HUES64 (cell line): ENCODE measurements at regions not wholly inside any gene's neighbourhood (a gene's known extent, or its start where the extent isn't known, plus 50 kb on each side); places are given as distances from the start of the nearest gene placed in this dataset.
"Not testable (repeated sequence)": the region's sequence is repeated elsewhere in the genome, so short reads cannot be mapped to it uniquely, and the experiment has no call there.

Source experiments
- H3K27ac ChIP-seq: 2 replicates; pipeline ENCODE4 v1.7.0; 2013; ENCODE audit warnings: low read depth, low read length, inconsistent platforms
- H3K27me3 ChIP-seq: 2 replicates; pipeline ENCODE4 v1.6.1; 2013; ENCODE audit warnings: mild to moderate bottlenecking, low read length; ENCODE audit not compliant: insufficient read depth
- H3K36me3 ChIP-seq: 2 replicates; pipeline ENCODE4 v1.6.1; 2013; ENCODE audit warnings: mild to moderate bottlenecking, low read length; ENCODE audit not compliant: insufficient read depth
- H3K4me1 ChIP-seq: 2 replicates; pipeline ENCODE4 v1.6.1; 2013; ENCODE audit warnings: mild to moderate bottlenecking, low read length, moderate library complexity; ENCODE audit not compliant: insufficient read depth
- H3K4me3 ChIP-seq: 2 replicates; pipeline ENCODE4 v1.5.1; 2013; ENCODE audit warnings: mild to moderate bottlenecking, low read length, moderate library complexity
- H3K9ac ChIP-seq: 2 replicates; pipeline ENCODE4 v1.6.1; 2013; ENCODE audit warnings: mild to moderate bottlenecking, low read depth, low read length
- H3K9me3 ChIP-seq: 2 replicates; pipeline ENCODE4 v1.6.1; 2013; ENCODE audit warnings: low read depth, low read length; ENCODE audit not compliant: insufficient read depth
- WGBS: fragments of 150-250, 120-280 bp; methylation state at CpG from one replicate; pipeline ENCODE4 v1.1.7; 2013; ENCODE audit warnings: missing lambda C conversion rate; 5-methylcytosine and 5-hydroxymethylcytosine counted together

DNA sequence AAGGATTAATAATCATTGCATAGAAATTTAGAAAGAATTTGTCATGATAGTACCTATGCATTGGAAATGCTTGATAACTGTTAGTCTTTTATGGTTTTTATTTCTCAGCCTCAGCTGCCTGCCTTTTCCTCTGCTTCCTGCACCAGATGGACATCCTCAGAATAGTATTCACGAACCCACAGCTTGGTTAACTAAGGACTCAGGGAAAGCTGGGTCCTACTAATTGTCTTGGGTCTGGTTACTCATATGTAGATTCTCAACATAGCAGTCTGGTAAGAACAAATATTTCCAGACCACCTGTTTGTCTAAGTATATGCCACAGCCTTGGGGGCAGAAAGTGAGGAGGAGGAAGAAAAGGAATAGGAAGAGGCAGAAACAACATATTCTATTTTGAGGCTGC lies 464.5 kb upstream of the SMARCA2 start:
- WGBS: 90% methylated on average over 1 of the region's 1 CpG
- Histone ChIP-seq H3K27ac (no peak overlapping the region), H3K4me1 (no peaks in the 10 kb centered on the region), H3K36me3 (no peaks in the 10 kb centered on the region), H3K4me3 (no peak overlapping the region), H3K27me3 (no peaks in the 10 kb centered on the region), H3K9me3 (no peaks in the 10 kb centered on the region), H3K9ac (no peak overlapping the region)

DNA sequence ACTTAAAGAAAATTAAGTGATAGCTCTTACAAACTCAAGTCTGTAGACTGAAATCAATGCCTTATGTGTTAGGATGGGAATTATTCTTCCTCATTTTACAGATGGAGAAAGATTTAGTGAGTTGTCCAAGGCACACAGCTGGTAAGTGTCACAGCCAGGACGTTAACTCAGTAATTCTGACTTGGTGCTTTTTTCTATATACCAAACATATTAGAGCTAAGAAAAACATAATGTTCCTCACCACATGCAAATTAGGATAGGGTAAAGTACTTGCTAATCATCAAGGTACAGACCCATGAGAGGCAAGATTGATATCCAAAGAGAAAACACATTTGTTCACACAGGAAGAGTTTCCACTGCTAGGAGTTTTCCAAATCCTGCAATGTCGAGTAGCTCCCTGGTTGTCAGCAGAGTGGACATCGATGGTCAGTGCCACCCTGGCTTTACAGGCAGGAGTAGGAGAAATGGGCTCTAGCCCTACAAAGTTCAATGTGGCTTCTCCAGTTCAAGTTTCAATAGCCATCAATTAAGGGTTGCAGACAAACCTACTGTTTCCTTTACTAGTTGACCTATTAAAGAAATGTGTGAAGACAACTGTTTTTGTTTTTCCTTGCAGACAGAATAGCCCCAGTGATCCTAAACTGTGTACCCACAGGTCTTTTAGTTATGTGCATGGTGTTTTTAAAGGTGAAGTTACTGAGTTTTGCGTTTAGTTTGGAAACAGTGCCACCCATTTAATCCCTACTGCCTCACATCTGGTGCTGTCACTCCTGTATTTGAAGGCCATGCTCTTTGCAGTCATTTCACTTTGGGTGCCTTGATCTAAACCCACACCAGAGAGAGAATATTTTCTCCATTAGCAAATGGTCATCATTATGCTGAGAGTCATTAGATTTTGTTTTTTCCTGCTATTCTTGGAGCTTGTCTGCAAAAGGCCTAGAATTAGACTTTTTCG lies 460.8 kb upstream of the SMARCA2 start:
- Histone ChIP-seq H3K27ac (no peak overlapping the region), H3K27me3 (no peaks in the 10 kb centered on the region), H3K9ac (no peak overlapping the region), H3K4me3 (no peak overlapping the region), H3K36me3 (no peaks in the 10 kb centered on the region), H3K9me3 (peaks cover 11% of the 10 kb centered on the region), H3K4me1 (no peaks in the 10 kb centered on the region)
- WGBS: 74% methylated on average over 4 of the region's 5 CpGs

DNA sequence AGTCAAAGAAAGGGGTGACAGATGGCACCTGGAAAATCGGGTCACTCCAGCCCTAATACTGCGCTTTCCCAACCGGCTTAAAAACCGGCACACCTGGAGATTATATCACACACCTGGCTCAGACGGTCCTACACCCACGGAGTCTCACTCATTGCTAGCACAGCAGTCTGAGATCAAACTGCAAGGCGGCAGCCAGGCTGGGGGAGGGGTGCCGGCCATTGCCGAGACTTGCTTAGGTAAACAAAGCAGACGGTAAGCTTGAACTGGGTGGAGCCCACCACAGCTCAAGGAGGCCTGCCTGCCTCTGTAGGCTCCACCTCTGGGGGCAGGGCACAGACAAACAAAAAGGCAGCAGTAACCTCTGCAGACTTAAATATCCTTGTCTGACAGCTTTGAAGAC lies 456.5 kb upstream of the SMARCA2 start:
- H3K9me3 ChIP-seq: peaks cover 11% of the 10 kb centered on the region
- not testable (repeated sequence) for H3K36me3 ChIP-seq, H3K27ac ChIP-seq, H3K27me3 ChIP-seq, H3K4me1 ChIP-seq, H3K9ac ChIP-seq, H3K4me3 ChIP-seq
- 92% methylated on average over 10 of the region's 10 CpGs for WGBS

DNA sequence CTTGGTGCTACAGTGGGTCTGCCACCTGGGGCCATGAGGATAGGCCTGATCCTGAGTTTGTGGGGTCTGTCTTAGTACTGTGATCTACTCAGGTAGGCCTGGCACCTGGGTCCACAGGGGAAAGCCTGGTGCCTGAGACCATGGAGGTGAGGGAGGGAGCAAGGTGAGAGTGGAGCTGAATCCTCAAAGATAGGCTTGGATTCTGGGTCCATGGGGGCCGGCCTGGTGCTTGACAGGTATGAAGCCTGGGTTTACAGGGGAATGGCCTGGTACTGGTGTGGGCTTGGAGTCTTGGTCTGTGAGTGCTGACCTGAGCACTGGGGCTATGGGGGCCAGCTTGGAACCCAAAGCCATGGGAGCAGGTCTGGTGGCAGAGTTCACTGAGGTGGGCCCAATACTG lies 439.2 kb upstream of the SMARCA2 start:
- Histone ChIP-seq H3K27me3 (no peaks in the 10 kb centered on the region), H3K9me3 (peaks cover 12% of the 10 kb centered on the region), H3K9ac (no peak overlapping the region), H3K36me3 (no peaks in the 10 kb centered on the region), H3K27ac (no peak overlapping the region), H3K4me1 (no peaks in the 10 kb centered on the region), H3K4me3 (no peak overlapping the region)
- WGBS: 88% methylated on average over 1 of the region's 1 CpG

DNA sequence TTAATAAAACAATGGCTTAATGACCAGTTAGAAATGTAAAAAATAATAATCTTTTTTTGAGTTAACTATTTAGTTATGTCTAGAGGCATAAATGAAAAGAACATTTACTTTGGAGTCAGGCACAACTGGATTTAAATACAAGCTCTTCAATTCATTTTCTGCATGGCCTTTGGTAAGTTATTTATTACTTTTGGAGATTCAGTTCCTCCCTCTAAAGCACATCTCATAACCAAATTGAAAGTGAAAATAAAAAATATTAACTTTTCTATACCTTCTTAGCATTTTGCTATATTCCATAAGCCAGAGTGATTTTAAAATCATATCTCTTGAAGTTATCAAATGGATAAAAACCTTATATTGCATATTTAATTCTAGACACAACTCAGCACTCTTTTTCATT lies 434.9 kb upstream of the SMARCA2 start:
- Histone ChIP-seq H3K36me3 (no peaks in the 10 kb centered on the region), H3K27ac (no peak overlapping the region), H3K27me3 (no peaks in the 10 kb centered on the region), H3K9ac (no peak overlapping the region), H3K9me3 (peaks cover 7% of the 10 kb centered on the region), H3K4me1 (no peaks in the 10 kb centered on the region), H3K4me3 (no peak overlapping the region)

DNA sequence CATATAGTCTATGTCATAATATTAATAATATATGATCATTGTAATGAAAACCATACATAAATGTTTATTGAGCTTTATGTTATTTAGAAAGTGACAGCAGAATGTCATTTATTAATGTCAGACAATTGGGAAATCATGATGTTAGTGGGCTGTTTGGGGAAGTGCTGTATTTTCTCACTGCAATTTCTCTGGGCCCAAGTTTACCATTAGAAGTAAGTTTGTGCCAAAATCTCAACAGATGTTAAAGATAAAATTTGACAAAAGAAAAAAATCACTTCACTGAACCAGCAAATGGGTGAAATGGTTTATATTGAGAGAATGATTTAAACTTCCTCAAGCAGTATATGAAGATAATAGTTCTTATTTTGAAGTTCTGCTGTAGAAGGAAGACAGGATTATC lies 433.2 kb upstream of the SMARCA2 start:
- no peaks in the 10 kb centered on the region for H3K27me3 ChIP-seq

DNA sequence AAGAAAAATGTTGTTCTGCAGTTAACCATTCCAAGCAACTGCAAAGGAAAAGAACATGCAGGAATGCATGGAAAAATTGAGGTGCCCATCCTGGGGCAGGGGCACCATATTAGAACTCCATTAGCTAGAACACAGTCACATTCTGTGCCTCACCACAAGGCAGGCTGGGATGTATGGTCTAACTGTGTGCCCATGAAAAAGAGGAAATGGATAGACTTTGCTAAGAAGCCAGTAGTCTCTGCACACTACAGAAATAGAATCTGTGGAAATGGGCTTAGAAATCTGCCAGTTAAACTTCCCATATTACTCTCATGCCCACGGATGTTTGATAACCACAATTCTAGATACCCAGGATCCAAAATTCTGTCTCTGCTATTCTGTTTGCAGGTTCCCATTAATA lies 423.8 kb upstream of the SMARCA2 start:
- H3K4me1 ChIP-seq: no peaks in the 10 kb centered on the region
- H3K4me3 ChIP-seq: no peak overlapping the region
- H3K36me3 ChIP-seq: no peaks in the 10 kb centered on the region
- WGBS: 67% methylated on average over 1 of the region's 1 CpG
- no peak overlapping the region for H3K27ac ChIP-seq
- H3K9me3 ChIP-seq: peaks cover 10% of the 10 kb centered on the region; the same call in 1 of the 2 replicates
- H3K9ac ChIP-seq: no peak overlapping the region
- H3K27me3 ChIP-seq: no peaks in the 10 kb centered on the region

More for the DNA sequence above, 433.2 kb upstream of the SMARCA2 start:
- H3K36me3 ChIP-seq: no peaks in the 10 kb centered on the region
- H3K9me3 ChIP-seq: no peaks in the 10 kb centered on the region
- no peaks in the 10 kb centered on the region for H3K4me1 ChIP-seq
- H3K9ac ChIP-seq: no peak overlapping the region
- no peak overlapping the region for H3K27ac ChIP-seq
- H3K4me3 ChIP-seq: no peak overlapping the region

DNA sequence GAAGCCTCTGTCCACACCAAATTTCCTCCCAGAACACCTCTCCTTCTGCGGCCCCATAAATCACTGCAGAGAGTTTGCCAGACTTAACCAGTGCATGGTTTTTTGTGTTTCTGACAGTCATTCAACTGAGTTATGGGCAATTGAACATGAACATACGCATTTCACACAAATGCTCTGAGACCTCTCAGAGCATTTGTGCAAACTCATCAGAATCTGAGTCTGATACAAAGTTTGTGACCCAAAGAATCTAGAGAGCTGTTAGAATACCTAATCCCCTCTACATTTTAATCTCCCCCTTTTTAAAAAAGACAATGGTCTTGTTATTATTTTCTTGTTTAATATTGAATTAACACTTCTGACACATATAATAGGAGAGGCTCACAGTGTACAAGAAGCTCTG lies 416.9 kb upstream of the SMARCA2 start:
- H3K9ac ChIP-seq: no peak overlapping the region
- H3K9me3 ChIP-seq: no peaks in the 10 kb centered on the region
- no peak overlapping the region for H3K27ac ChIP-seq
- no peaks in the 10 kb centered on the region for H3K4me1 ChIP-seq
- H3K27me3 ChIP-seq: no peaks in the 10 kb centered on the region
- no peaks in the 10 kb centered on the region for H3K36me3 ChIP-seq
- H3K4me3 ChIP-seq: no peak overlapping the region
- 91% methylated on average over 2 of the region's 2 CpGs for WGBS

DNA sequence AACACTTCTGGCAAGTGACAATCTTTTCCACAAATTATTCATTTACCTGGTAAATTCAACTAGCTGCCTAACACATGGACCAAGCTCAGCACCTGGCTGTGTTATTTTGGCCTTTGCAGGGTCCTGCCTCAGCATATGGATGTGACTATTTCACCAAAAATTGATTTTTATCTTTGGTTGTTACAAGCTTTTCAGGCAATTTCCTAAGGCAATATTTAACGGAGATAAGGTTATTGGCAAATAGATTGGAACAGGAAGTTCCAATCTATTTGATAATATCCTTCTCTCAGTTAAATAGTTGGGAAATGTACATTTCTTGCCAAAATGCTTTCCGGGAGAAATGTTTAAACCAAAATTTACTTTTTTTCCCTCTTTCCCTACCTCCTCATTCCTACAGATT lies 415.2 kb upstream of the SMARCA2 start:
- H3K27me3 ChIP-seq: no peaks in the 10 kb centered on the region
- no peak overlapping the region for H3K9ac ChIP-seq
- H3K27ac ChIP-seq: no peak overlapping the region
- no peak overlapping the region for H3K4me3 ChIP-seq
- WGBS: 100% methylated on average over 1 of the region's 2 CpGs
- H3K4me1 ChIP-seq: no peaks in the 10 kb centered on the region
- H3K9me3 ChIP-seq: no peaks in the 10 kb centered on the region
- H3K36me3 ChIP-seq: no peaks in the 10 kb centered on the region

DNA sequence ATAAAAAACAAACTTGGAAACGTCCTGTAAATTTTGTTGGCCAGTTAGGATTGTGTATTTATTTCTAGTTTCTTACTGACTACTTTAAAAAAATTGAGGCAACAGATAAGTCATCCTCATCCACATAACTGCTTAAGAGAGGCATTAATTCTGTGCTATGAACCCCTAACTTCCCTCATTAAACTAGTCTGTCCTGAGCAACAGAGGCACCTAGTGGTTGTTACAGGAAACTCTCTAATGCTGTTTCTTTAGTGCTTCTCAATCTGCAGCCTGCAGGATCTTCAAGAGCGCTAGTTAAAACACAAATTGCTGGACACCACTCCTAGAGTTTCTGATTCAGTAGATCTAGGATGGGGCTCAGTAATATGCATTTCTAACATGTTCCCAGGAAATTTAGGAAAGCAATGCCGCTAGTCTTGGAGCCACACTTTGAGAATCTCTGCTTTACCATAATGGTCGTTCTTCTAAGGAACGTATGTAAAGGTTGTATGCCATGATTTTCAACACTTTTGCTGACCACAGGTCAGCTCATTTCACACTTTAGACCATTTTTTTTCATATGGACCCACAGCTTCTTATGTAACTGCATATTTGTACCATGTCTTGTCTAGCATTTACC lies 410.1 kb upstream of the SMARCA2 start:
- no peaks in the 10 kb centered on the region for H3K9me3 ChIP-seq
- H3K36me3 ChIP-seq: no peaks in the 10 kb centered on the region
- H3K27me3 ChIP-seq: no peaks in the 10 kb centered on the region
- no peak overlapping the region for H3K27ac ChIP-seq
- H3K4me3 ChIP-seq: no peak overlapping the region
- no peaks in the 10 kb centered on the region for H3K4me1 ChIP-seq
- WGBS: 72% methylated on average over 4 of the region's 5 CpGs
- H3K9ac ChIP-seq: no peak overlapping the region

DNA sequence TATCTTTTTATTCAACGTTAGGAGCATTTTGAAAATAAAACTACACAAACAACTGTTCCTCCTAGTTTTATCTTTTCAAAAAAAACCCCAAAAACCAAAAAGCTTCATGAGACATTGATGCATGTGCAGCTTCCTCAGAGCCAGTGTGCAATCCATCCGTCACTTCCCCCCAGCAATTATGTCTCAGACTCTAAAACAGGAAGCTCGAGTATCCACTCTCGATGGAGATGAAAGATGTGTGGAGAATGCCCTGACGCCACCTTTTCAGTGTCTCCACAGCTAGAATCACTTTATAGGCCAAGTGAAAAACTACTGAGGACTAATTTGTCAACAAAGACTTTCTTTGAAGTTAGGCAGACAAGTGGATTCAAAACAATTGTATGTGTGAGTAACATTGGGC lies 408.9 kb upstream of the SMARCA2 start:
- Histone ChIP-seq H3K9ac (no peak overlapping the region), H3K27ac (no peak overlapping the region), H3K9me3 (no peaks in the 10 kb centered on the region), H3K4me3 (no peak overlapping the region), H3K4me1 (no peaks in the 10 kb centered on the region), H3K36me3 (no peaks in the 10 kb centered on the region), H3K27me3 (no peaks in the 10 kb centered on the region)
- 86% methylated on average over 5 of the region's 5 CpGs for WGBS
